Stimulated activated CD4-positive, alpha-beta T cell treated with anti-CD3 and anti-CD28 coated beads, Interleukin-2, amount 100 ng/mL, for 4 hours (primary cell): ENCODE measurements at regions not wholly inside any gene's neighbourhood (a gene's known extent, or its start where the extent isn't known, plus 50 kb on each side); places are given as distances from the start of the nearest gene placed in this dataset.

Experiments used
- DNase-seq: peaks from one replicate; pipeline ENCODE4 v3.0.0-alpha.2; 2020; ENCODE audit warnings: low read depth

DNA sequence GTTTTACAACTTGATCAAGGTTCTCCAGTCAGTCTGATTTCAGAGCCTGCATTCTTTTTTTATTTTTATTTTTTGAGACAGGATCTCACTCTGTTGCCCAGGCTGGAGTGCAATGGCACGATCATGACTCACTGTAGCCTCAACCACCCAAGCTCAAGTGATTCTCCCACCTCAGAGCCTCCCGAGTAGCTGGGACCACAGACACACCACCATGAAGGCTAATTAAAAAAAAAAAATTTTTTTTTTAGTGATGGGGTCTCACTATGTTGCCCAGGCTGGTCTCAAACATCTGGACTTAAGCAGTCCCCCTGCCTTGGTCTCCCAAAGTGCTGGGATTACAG is 117.2 kb upstream of the NAV2 start:
- no peak for DNase-seq

DNA sequence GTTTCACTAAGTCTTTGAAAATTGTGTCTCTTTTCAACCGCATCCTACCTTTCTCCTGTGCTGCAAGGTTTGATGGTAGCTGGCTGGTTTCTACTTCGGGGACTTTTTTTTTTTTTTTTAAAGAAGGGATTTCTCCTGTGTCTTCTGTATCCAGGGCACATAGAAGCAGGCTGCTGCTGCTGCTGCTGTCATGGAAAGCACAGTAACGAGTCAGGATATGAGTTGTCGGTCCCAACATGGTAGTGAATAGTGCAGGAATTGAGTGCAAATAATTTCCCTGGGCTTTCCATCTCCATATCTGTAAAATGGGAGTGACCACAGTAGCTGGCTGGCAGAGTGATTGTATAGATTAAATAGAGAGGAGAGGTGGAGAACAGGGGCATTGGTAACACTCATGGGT is 118.3 kb upstream of the NAV2 start:
- DNase-seq: no peak

DNA sequence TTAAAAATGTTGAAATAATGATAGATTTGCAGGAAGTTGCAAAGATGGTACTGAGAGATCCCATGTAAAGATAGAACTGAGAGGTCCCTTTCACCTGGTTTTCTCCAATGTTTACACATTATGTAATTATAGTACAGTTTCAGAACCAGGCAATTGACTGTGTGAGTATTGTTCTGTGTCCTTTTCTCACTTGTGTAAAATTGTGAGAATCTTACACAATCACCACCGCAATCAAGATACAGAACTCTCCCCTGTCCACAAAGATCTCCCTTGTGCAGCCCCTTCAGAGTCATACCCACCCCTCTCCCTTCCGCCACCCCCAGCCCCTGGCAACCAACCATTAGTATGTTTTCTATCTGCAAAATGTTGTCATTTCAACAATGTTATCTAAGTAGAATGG is 119.8 kb upstream of the NAV2 start:
- DNase-seq: no peak

DNA sequence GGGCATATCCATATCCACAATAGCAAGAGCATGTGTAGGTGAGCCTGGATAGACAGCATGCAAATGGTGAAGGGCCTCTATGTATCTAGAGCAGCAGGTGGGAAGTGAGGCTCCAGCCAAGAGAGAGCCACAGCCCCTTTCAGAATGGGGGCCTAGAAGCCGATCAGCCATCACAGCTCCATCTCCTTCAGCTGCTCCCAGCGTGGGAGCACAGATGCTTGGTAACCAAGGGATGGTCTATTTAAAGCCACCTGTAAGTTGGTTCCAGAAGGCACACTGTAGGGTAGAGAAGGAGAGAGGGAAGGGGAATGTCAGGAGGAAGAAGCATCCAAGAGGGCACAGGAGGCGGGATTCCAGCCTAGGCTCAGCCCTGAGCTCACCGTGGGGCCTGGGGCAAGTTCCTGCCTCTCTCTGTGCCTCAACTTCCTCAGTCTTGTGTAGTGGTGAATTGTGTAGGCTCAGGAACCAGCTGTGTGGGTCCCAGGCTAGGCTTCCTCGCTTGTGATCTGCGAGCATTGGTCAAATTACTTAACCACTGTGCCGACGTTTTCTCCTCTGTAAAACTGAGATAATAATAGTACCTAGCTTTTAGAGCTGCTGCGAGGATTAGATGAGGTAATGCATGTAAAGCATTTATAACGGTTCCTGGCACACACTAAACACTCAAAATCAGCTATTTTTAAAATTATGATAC is 122.9 kb upstream of the NAV2 start:
- DNase-seq: no peak

DNA sequence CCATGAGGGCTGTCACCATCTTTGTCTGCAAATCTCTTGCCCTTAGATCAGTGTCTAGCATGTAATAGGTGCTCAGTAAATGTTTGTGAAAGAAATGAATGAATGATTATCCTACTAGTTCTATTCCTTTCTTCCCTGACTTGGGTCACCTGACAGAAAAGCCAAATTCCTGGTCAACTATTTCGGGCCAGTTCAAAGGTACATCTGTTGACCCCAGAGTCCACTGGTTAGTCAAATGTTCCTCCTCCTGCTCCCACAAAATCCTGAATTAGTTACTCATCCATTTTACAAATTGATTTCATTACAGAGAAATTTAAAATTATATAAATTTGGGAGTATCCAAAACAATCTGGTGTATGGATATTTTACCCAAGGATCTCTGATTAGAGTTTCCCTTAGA is 124.7 kb upstream of the NAV2 start:
- DNase-seq: no peak

DNA sequence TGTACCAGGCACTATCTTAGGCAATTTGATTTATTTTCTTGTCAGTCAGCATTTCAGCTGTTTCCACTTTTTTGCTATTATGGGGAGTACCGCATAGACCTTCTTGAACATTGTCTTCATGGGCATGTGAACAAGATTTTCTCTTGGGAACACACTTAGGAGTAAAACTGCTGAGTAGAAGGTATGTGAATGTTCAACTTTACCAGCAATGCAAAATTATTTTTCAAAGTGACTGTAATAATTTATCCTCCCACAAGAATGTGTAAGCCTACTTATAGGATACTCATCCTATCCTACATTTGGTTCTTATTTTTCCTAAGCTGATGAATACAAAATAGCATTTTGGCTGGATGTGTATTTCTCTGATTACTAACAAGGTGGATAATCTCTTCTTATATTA is 132.0 kb upstream of the NAV2 start:
- no peak for DNase-seq

DNA sequence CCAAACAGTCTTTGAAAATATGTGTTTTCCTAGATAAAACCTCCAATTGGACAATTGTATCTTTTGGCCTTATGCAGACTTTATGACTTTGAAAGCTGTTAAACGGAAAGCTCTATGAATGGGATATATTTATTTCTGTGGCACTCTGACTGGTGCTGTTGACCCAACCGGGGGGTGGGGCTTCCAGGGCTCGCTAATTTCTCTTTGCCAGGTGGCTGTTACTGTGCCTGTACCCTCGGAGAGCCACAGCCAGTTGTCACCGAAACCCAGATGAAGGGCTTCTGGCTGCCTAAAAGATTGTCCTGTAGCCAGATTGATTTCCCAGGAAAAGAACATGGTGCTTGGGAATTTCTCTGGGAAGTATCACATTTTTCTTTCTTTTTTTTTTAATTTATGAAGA is 132.7 kb upstream of the NAV2 start:
- no peak for DNase-seq

DNA sequence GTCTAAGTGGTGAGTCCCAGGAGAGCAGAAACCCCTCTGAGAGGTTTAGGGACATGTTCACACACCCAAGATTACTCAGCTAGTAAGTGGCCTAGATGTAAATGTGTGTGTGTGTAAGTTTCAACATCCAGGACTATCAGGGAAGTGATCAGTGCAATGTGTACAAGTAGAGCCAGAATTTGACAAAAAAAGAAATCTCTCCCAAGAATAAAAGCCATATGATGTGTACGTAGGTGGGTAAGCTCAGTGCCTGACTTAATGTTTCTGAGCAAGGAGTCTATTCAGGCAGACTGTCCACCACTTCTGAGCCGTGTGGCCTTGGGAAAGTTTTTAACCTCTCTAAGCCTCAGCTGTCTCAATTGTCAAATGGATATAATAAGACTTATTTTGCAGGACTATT is 133.8 kb upstream of the NAV2 start:
- no peak for DNase-seq

DNA sequence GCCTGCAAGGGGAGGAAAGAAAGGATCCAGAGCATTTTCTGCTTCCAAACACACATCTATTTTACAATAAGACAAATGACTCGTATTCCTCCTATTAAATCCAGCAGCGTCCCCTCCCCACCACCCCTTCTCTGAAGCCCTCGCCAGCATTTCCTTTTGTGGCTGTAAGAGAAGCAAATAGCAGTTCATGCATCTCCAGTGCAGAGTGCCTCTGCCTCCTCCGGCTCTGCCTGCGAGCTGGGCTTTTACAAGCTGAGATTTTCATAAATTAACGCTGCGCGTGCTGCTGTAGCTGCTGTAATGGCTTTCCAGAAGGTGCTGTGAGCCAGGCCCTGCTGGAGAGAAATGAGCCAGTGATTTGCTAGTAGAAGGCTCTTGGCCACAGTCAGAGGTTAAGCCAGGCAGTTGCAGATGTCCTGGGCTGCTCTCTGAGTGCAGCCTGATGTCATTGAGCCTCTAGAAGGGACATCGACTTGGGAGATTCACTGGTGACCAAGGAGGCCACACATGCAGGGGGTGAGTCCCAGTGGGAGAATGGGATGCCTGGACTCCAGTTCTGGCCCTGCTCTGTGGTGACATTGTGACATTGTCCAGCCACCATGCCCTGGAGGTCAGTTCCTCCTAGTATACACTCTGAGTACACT is 134.5 kb upstream of the NAV2 start:
- no peak for DNase-seq

DNA sequence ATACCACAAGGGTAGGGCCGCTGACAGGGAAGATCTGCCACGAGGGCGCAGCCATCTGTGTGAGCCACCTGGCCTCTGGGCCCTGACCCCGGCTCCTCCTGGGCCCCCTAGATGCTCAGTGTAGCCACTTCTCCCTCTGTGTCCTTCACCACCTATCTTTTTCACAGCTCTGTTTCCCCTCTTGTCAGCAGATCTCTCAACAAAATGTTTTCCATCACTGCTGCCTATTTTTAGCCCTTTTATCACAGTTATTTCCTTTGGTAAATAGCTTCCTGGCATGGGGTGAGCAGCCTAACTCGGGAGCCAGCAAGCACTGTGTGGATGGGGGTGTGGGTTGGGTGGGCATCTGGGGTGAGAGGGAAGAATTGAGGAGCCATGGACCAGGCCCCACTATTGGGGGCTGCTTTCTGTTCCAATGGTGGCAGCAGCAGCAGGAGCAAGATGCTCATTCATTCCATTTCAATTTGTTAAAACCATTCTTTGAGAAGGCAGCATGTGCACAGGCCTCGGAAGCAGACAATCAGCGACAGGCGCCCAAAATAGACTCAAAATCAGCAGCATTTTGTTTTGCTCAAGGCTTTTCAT is 135.2 kb upstream of the NAV2 start:
- no peak for DNase-seq

DNA sequence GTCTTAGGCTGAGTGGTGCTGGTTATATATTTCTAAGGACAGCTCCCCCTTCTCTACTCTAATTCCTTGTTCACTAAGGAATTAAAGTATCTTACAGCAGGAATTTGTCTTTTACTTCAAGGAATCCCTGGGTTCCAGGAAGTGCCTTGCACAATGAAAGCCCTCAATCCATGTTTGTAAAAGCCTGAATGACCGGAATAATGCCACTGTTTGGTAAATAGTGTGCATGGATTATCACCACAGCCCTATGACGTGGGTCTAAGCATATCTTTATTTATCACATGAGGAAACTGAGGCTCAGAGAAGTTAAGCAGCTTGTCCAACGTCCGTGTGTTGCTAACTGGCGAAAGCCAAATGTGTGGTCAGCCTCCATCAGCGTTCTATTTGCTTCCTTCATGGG is 135.7 kb upstream of the NAV2 start:
- DNase-seq: no peak

DNA sequence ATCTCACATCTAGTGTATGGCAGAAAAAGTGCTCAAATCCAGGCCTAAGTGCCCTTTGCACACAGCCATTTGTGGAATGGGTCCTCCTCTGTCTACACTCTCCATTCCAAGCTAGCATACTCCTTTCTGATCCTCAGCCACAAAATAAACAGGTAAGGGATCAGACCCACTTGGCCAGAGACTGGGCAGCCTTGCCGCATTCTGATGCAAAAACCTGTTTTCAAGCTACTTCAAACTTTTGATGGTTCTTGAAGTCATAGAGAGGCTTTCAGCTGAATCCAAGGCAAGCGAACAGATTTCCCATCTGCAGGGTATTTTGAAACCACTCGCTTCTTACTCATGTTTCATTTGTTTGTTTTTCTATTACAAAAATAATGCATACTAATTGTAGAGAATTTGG is 136.6 kb upstream of the NAV2 start:
- no peak for DNase-seq

DNA sequence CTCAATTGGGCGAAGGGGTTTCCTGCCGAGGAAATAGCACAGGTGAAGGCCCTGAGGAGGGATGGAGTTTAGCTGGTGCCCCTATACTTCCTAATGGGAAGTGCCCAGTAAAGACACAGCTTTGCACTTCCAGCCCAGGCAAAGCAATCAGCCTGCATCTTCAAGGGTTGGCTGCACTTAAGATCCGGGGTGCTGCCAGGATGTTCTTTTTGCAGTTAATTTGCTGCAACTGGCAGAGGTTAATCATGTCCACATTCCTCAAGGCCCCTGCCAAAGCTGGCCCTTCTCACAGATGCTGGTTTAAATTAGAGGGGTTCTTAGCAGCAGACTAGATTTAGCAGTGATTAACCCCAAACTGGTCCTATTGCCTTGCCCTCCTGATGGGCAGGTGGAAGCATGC is 137.7 kb upstream of the NAV2 start:
- DNase-seq: no peak

DNA sequence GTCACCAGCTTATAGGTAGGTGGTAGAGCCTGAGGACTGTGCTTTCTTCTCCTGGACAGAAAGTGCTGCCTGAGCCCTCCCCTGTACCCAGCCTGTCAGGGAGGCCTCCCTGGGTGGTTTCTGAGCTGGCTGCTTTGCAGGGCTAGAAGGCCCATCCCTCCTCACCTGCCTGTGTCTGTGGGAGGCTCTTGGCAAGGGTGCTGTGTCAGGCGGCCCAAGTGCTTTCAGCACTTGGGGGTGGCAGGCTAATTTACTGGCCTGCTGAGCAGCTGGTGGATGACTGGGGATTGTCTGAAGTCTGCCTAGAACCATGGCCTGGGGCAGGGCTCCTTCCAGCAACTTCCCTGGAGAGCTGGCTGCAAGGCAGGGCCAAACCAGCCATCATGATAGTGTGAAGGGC is 139.0 kb upstream of the NAV2 start:
- no peak for DNase-seq

DNA sequence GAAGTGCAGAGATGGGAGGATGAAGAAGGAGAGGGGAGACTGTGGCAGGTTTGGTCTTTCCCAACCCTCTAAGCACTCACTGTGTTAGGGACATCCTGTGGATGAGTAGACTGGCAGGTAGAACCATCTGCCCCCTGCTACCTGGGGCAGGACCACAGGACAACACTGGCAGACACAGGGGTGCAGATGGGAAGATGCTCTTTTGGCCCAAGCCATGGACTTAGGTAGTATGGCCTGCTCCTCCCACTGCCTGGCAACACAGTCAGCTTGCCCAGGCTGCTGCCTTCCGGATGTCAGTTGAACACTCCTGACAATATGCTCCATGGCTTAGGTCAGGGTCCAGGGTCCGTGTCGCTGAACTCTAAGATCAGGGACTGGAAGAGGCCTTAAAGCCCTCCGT is 140.7 kb upstream of the NAV2 start:
- DNase-seq: no peak

DNA sequence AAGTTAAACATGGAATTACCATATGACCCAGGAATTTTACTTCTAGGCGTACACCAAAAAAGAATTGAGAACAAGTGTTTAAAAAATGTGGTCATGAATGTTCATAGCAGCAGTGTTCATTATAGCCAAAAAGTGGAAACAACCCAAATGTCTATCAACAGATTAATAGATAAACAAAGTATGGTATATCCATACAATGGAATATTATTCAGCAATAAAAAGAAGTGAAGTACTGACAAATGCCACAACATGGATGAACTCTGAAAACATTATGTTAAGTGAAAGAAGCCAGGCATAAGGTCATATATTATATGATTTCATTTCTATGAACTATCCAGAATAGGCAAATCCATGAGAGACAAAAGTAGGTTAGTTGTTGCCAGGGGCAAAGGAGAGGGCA is 141.7 kb upstream of the NAV2 start:
- DNase-seq: no peak

DNA sequence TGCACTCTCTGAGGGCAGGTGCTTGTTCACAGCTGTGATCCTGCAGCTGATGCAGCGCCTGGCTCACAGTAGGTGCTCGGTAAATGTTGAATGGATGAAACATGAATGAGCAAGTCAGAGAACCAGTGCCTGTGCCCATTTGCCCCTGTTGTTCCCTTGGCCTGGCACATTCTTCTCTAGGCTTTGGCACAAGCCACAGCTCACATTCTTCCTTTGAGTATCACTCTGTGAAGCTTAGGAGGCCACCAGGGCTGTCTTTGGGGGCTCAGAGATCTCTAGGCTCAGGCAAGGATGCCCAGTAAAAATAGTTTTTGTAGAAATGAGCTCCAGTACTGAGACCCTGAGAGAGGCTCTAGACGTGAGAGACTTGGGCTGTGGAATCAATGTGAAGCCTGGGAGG is 144.6 kb upstream of the NAV2 start:
- DNase-seq: no peak

DNA sequence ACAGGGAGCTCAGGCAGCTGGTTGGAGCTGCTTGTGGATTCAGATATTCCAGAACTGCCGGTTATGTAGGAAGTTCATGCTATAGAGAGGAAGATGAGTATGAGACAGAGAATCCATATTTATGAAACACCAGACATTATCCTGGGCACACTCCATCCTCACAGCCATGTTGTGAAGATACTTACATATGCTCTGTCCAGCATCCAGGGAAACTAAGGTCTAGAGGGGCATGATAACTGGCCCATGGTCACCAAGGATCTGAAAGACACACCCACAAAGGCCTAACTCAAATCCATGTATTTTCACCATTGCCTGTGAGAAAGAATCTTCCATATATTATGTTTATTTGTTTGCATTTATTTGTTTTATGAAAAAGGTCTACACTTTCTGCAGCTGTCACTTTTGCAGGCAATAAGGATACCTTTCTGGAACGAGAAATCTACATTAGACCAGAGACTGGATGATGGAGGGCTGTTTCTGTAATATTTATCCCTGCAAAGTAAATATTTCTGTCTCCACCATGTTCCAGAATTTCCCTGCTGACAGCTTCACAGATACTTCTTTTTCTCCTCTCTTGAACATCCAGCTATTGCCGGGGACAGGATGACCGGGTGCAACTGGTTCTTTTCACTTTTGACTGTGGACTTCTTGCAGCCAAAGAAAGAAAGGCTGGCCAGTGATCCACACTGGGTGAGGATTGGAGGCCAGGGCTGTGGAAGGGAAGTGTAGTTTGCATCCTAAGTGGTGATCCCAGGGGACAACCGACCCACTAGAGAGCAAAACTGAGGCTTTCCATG is 145.9 kb upstream of the NAV2 start:
- no peak for DNase-seq

DNA sequence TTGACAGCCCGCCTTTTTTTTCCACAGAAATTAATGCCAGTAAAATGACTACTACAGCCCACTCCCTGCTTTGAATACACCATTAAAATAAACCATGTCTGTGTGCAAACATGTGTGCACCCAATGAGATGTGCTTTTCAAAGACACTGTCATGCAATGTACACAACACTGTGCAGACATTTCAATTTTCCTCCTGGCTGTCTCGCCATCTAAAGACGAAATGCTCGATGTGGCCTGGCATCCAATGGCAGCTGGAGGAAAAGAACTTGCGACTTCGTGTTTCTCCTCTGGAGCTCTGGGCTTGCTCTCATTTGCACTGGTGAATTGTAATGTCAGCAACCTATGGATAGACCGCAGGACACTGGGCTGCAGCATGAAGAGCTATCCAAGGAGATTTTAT is 147.0 kb upstream of the NAV2 start:
- DNase-seq: no peak

DNA sequence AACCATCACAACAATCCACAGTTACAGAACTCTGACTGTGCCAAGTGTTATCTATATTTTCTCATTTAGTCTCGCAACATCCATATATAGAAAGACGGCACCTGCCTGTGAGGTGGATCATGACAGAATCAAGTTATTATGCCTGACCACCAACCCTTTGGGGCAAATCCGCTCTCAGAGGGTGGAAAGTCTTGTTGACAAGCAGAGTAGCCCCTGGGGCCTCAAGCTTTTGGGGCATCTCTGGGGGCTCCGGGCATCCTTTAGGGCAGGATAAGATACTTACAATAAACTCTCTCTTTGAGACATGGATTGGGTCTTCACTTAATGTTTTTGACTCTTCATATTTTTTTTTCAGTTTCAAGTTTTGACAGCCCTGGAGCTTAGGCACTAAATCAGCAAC is 150.5 kb upstream of the NAV2 start:
- no peak for DNase-seq

DNA sequence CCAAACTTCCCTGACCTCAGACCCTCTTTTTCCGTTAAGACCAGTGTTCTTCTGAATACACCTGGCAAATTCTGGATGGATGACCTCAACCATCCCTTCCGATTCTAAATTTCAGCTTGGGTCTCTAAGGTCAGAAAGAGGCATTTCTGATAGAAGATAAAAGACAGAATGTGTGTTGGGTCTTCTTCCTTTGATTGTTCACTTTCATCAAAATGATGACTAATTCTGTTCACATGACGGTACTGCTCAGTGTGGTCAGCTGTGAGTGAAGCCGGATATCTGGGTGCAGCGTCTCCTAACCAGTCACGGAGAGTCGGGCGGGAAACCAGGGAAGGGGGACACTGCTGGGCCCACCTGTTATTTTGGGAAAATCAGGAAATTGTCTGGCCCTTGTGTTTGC is 151.6 kb upstream of the NAV2 start:
- no peak for DNase-seq

DNA sequence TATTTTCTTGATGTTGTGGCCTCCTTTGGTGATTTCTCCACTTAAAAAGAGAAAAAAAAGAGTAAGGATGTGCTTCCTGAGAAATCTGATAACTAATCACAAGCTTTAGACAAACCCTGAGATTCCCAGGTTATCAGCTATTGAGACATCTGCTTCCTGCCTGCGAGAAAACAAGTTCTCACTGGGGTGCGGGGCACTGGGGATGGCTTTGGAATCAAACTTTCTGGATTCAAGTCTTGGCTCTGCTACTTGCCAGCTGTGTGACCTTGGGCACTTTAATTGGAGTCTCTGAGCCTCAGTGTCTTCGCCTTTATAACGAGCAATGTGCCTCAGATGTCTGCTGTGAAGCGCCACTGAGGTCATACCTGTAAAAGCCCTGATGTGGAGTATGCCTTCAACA is 152.5 kb upstream of the NAV2 start:
- no peak for DNase-seq

DNA sequence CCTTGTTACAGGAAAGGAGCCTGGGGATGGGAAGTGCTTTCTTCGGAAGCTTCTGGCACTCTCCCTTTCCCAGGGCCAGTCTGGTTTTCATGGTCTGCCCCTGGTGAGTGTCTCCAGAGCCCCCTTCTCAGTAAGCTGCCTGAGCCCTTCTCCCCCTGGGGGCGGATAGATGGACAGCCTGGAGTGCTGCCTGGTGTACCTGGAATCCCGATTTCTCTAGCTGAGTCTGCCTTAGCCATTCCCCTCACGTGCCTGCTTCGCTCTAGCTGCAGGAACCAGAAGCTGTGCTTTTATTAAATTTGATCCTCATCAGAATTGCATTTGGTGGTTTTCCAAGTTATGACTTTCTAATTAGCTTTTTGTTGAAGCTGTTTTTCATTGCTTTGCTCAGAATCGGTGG is 152.9 kb upstream of the NAV2 start:
- no peak for DNase-seq
